ENCODE measurements at regions not wholly inside any gene's neighbourhood (a gene's known extent, or its start where the extent isn't known, plus 50 kb on each side); places are given as distances from the start of the nearest gene placed in this dataset.

GRCh38 chr11:104432981-104433380 is 269.0 kb upstream of the PDGFD start (continued):
- TF ChIP-seq SALL2 (tag by site-specific recombination; IDR thresholded peaks at IDR 0.05; ENCODE audit: borderline replicate concordance) = no peak
- no peak for TF ChIP-seq ZNF623 (tag by site-specific recombination; IDR thresholded peaks at IDR 0.05)
- TF ChIP-seq ZNF366 (tag by site-specific recombination; conservative IDR thresholded peaks at IDR 0.05) = no peak
- no peak for TF ChIP-seq ZNF266 (tag by site-specific recombination; IDR thresholded peaks at IDR 0.05; ENCODE audit: low read depth)
- no peak for TF ChIP-seq HOXD13 (CRISPR knock-in tag; IDR thresholded peaks at IDR 0.05; ENCODE audit: borderline replicate concordance)
- TF ChIP-seq SP3 (tag by site-specific recombination; IDR thresholded peaks at IDR 0.05) = no peak

GRCh38 chr11:104432526-104432925 is 268.6 kb upstream of the PDGFD start:
- no peaks in the 10 kb centered on the region for H3K36me3 ChIP-seq (ENCODE audit: control insufficient read depth in 2 of 2, insufficient read depth in 1 of 2, low read length in 2 of 2)
- no peaks in the 10 kb centered on the region for H3K4me1 ChIP-seq (ENCODE audit: control insufficient read depth, insufficient read depth, low read length)
- H3K4me3 ChIP-seq (ENCODE audit: low read depth, low read length) = no peak overlapping the region
- POLR2A ChIA-PET = no interaction called here
- no peak overlapping the region for H3K27ac ChIP-seq (ENCODE audit: extremely low read depth, low read depth, low read length)
- CTCF ChIA-PET = no interaction called here
- TF ChIP-seq HOXC10 (CRISPR knock-in tag; IDR thresholded peaks at IDR 0.05) (no peak), ZNF202 (tag by site-specific recombination; IDR thresholded peaks at IDR 0.05; ENCODE audit: borderline replicate concordance) (no peak), ZNF138 (tag by site-specific recombination; IDR thresholded peaks at IDR 0.05; ENCODE audit: borderline replicate concordance) (no peak), ZNF555 (tag by site-specific recombination; conservative IDR thresholded peaks at IDR 0.05) (no peak), ZNF157 (tag by site-specific recombination; IDR thresholded peaks at IDR 0.05) (no peak), ZEB2 (tag by site-specific recombination; IDR thresholded peaks at IDR 0.05) (no peak), HIC1 (tag by site-specific recombination; IDR thresholded peaks at IDR 0.05) (no peak), ZNF626 (tag by site-specific recombination; IDR thresholded peaks at IDR 0.05) (no peak), ZBTB26 (tag by site-specific recombination; optimal IDR thresholded peaks at IDR 0.05) (no peak), ZNF600 (tag by site-specific recombination; IDR thresholded peaks at IDR 0.05) (no peak), ZNF169 (tag by site-specific recombination; IDR thresholded peaks at IDR 0.05) (no peak), KLF7 (tag by site-specific recombination; IDR thresholded peaks at IDR 0.05; ENCODE audit: borderline replicate concordance) (no peak)
- H3K9me3 ChIP-seq (ENCODE audit: control insufficient read depth, insufficient read depth, low read depth, low read length) = no peaks in the 10 kb centered on the region

GRCh38 chr11:104422324-104422944 is 258.5 kb upstream of the PDGFD start:
- POLR2A ChIA-PET = no interaction called here
- Histone ChIP-seq H3K9me3 (ENCODE audit: control insufficient read depth, insufficient read depth, low read depth, low read length) (no peaks in the 10 kb centered on the region), H3K27ac (ENCODE audit: extremely low read depth, low read depth, low read length) (no peak overlapping the region), H3K4me1 (ENCODE audit: control insufficient read depth, insufficient read depth, low read length) (no peaks in the 10 kb centered on the region), H3K4me3 (ENCODE audit: low read depth, low read length) (no peak overlapping the region), H3K36me3 (ENCODE audit: control insufficient read depth in 2 of 2, insufficient read depth in 1 of 2, low read length in 2 of 2) (no peaks in the 10 kb centered on the region)
- CTCF ChIA-PET = interaction anchor here (0.6 kb wide), 1 partner anchor 56 kb away, joined by 3 read pairs; no protein-coding TSS in a partner anchor
- no peak for TF ChIP-seq ZNF830 (tag by site-specific recombination; IDR thresholded peaks at IDR 0.05; ENCODE audit: low read depth)
- TF ChIP-seq ZNF2 (tag by site-specific recombination; IDR thresholded peaks at IDR 0.05) = no peak
- no peak for TF ChIP-seq ZBTB11 (tag by site-specific recombination; conservative IDR thresholded peaks at IDR 0.05; ENCODE audit: low read depth)
- TF ChIP-seq ZNF704 (tag by site-specific recombination; IDR thresholded peaks at IDR 0.05) = no peak
- no peak for TF ChIP-seq ZNF548 (tag by site-specific recombination; IDR thresholded peaks at IDR 0.05)
- TF ChIP-seq ZNF48 (tag by site-specific recombination; IDR thresholded peaks at IDR 0.05) = no peak
- TF ChIP-seq ZNF416 (tag by site-specific recombination; IDR thresholded peaks at IDR 0.05) = no peak
- no peak for TF ChIP-seq ZNF555 (tag by site-specific recombination; conservative IDR thresholded peaks at IDR 0.05)
- no peak for TF ChIP-seq KLF7 (tag by site-specific recombination; IDR thresholded peaks at IDR 0.05; ENCODE audit: borderline replicate concordance)
- no peak for TF ChIP-seq WT1 (tag by site-specific recombination; IDR thresholded peaks at IDR 0.05)
- TF ChIP-seq ZEB2 (tag by site-specific recombination; IDR thresholded peaks at IDR 0.05) = no peak
- TF ChIP-seq SP3 (tag by site-specific recombination; IDR thresholded peaks at IDR 0.05) = no peak

All from HEK293 (cell line).